HPDE6-E6E7 (cell line): ENCODE measurements at regions not wholly inside any gene's neighbourhood (a gene's known extent, or its start where the extent isn't known, plus 50 kb on each side); places are given as distances from the start of the nearest gene placed in this dataset.

Experiments
- DNase-seq: peaks from one replicate; pipeline ENCODE4 v3.0.0; 2011; ENCODE audit warnings: missing footprints; ENCODE audit errors: extremely low spot score

GRCh38 chr9:515665-516064 is 301.0 kb downstream of the DOCK8 start:
- DNase-seq: no peak

DNA sequence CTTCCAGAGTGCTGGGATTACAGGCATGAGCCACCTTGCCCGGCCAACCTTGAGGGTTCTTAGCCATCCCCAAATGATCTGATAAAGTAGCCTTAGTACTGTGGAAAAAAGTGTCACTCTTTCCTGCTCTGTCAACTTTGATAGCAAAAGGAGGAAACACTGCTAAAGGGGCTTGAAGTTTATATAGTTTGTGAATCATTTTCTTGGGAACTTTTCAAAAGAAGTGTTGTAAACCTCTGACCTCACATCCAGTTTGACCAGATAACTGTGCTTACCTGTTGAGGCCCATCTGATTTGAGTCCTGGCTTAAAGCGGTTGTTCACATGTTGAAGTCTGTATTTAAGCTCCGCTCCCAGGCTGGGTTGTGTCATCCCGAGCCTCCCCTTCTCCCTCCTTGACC is 303.3 kb downstream of the DOCK8 start:
- DNase-seq: peak; percentile 57

DNA sequence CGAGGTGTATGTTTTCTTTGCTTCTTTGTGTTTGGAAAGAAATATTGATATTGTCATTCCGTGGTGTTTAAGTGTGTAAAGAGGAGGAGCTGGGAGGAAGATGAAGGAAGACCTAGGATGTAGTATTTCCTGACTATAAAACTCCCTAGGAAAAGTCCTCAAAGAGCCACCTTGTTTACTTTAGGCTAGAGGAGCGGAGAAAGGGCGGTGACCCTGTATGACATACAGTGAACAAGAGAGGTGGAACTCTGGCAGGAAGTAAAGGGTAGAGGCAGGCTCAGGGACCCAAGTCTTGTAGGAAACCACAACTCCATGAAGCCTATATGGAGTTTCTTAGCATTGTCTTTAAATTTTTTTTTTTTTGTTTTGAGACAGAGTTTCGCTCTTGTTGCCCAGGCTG is 303.9 kb downstream of the DOCK8 start:
- no peak for DNase-seq

DNA sequence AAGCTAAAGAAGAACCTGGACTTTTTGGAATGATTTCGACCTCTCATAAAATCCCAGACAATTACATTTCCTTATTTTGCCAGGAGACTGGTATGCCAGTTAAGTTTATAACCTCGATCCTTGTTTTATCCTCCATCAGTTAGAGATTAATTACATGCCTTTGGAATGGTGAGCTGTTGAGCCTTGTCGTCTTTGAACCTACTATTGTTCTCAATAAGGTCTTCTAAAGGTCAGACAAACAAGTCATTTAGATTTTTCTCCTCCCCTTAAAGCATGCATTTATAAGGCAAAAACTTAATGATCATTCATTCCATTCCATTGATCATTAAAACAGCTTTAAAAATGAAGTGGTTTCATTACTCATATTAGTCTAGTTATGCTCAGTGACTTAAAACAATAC is 304.9 kb downstream of the DOCK8 start:
- no peak for DNase-seq

DNA sequence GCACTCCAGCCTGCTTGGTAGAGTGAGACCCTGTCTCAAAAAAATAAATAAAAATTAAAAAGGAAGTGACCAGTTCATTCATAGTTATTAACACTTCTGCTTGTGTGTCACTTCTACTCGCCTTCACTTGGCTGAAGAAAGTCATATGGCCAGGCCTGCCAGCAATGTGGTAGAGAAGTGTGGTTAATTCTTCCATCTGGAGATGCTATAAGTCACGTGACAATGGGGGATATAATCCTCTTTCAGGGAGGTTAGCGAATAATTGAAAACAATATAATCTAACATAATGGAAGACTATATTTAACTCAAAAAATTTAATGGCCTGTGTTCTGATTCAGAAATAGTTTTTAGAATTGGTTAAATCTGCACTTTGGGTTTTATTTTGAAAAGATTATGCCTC is 305.6 kb downstream of the DOCK8 start:
- no peak for DNase-seq

DNA sequence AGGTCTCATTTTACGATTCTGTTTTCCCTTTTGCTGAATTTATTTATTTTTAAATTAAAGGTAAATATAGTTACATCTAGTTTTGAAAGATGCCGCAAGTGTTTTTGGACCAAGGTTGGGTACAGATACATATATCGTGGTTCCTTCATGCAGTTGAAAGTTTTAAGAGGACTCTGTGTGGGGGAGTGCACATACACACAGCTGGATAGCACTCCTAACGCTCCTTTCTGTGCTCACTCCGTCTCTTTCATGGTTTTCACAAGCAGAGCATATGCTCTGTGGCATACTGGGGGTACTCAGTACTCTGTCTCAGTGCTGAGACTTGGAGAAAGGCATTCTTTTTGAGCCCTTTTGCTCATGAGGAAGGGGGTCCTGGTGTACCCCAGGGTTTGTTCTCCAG is 307.5 kb downstream of the DOCK8 start:
- no peak for DNase-seq

DNA sequence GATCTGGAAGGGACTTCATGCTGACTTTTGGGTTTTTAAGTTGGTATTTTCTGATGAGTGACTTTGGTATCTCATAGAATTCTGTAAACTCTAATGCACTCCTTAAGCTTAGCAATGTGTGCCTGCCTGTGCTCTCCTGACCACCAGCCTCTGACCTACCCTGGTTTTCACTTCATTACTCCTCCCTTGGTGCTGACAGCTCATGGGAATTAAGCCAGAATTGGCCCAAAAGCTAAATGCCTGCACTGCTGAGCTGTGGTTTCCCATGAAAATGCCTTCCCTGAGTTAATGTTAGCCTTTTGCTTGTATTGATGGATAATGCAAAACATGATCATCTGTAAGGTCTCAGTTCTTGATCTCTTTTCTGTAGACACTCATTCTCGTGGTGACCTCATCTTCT is 308.0 kb downstream of the DOCK8 start:
- no peak for DNase-seq

DNA sequence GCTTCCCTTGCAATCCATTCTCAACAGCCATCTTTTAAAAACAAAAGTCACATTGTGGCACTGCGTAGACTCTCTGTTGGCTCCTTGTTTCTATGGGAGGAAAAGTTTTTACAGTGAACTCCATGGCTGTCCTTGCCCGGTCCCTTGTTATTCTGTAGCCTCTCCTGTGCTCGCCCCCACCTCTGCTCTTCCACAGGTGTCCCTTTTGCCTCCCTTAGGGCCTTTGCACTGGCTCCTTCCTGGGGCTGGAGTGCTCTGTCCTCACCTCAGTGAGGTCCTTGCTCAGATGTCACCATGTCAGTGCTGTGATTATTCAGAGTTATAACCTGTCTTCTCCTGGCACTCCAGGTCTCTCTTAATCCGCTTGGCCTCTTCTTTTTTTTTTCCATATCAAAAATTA is 308.8 kb downstream of the DOCK8 start:
- DNase-seq: no peak

DNA sequence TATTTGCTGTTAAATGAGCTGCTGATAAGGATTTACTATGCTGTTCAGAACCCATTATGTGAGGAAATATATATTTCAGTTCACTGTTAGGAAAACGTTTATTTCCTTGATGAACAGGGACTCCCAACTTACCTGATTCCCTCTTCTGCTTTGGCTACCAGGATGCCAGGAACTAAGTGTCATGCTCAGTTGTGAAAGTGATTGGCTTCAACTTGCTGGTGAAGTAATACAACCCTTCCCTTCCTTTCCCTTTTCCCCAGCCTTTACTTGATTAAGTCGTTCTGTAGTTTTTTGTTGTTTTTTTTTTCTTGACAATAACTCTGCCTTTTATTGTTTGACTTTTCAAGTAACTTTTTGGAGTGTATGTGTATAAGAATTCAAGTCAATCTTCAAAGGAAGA is 309.3 kb downstream of the DOCK8 start:
- no peak for DNase-seq

- DNase-seq: no peak
Observed at GRCh38 chr9:526904-527591, 312.4 kb downstream of the DOCK8 start.

- DNase-seq: no peak
Observed at GRCh38 chr9:529731-530130, 311.8 kb upstream of the DMRT1 start.

DNA sequence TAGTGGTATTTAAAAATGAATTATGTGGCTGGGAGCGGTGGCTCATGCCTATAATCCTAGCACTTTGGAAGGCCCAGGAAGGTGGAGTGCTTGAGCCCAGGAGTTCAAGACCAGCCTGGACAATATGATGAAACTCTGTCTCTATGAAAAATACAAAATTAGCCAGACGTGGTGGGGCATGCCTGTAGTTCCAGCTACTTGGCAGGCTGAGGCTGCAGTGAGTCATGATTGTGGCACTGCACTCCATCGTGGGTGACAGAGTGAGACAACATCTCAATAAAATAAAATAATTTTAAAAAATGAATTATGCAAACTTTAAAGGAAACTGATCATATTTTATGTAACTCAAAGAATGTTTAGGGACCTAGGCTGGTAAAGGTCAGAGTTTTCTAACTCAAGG is 310.8 kb upstream of the DMRT1 start:
- no peak for DNase-seq

DNA sequence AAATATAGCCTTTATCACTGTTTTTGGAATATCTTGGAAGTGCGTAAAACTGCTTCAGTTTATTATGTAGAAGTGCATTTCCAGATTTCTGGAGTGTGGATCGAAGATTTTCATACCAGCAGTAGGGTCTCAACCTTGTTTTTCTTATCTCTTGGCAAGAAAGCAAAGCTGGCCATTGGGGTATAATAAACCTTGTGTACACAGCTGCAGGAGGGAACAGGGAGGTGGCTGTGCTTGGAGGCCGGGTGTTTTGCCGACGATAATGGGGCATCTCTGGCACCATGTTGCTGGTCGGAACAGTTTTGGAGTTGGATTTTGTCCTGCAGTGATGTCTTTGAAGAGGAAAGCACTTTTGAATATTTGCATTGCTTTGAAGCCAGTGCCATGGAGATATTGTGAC is 308.8 kb upstream of the DMRT1 start:
- DNase-seq: no peak

DNA sequence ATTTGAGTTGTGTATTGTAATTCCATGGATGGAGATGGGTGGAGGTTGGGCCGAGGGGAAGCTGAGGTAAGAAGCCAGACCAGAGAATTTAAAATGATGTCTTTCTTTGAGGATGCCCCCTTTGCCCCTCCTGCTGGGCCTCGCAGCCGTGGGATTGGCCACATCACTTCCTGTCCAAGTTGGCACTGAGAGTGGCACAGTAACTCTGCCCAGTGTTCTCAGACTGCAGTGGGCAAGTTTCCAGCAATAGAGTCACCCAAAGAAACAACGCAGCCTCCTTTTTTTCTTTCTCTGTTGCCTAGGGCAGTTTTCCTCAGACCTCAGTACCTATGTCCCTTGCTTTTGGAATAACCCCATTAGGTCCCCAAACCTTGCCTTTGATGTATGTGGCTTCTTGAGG is 306.6 kb upstream of the DMRT1 start:
- DNase-seq: no peak

GRCh38 chr9:535356-535755 is 306.1 kb upstream of the DMRT1 start:
- no peak for DNase-seq

GRCh38 chr9:536597-537511 is 304.6 kb upstream of the DMRT1 start:
- DNase-seq: no peak

GRCh38 chr9:543478-543877 is 298.0 kb upstream of the DMRT1 start:
- DNase-seq: no peak

GRCh38 chr9:545480-545879 is 296.0 kb upstream of the DMRT1 start:
- no peak for DNase-seq

- DNase-seq: no peak
Observed at GRCh38 chr9:546235-546634, 295.3 kb upstream of the DMRT1 start.

GRCh38 chr9:546797-547223 is 294.7 kb upstream of the DMRT1 start:
- DNase-seq: no peak

- no peak for DNase-seq
Observed at GRCh38 chr9:547314-547713, 294.2 kb upstream of the DMRT1 start.

GRCh38 chr9:549455-549997 is 292.0 kb upstream of the DMRT1 start:
- no peak for DNase-seq

DNA sequence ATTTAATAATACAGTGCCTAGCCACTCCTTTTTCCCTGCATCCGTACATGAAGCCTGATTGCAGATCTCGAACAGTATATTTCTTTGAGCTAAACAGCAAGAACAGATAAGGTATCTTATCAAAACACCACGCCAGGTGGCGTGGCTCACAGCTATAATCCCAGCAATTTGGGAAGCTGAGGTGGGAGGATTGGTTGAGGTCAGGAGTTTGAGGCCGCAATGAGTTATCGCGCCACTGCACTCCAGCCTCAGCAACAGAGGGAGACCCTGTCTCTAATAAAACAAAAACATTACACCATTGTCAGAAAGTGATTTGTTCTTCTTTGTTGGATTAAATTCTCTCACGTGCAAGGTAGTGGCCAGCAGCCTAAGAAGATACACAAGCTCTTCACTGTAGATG is 291.2 kb upstream of the DMRT1 start:
- no peak for DNase-seq
